ENCODE measurements at regions not wholly inside any gene's neighbourhood (a gene's known extent, or its start where the extent isn't known, plus 50 kb on each side); places are given as distances from the start of the nearest gene placed in this dataset.

DNA sequence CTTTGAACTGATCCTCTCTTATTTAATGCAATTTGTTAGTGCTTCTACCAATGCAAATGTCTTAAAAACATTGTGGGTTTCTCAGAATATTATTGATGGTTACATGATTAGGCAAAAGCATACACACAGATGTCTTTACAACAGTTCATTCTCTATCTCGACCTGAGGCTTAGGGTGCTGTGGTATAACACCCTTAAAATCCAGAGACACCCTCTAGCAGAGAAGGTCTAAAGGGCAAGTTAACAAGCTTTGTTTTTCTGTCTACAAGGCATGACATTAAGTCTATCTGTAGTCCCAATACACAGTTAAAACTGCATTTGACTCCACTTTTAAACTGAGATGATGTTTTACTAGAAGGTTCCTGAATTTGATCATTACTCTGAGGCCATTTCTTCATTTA is 518.7 kb upstream of the MEF2C start:
- TF ChIP-seq, protein P1, sequence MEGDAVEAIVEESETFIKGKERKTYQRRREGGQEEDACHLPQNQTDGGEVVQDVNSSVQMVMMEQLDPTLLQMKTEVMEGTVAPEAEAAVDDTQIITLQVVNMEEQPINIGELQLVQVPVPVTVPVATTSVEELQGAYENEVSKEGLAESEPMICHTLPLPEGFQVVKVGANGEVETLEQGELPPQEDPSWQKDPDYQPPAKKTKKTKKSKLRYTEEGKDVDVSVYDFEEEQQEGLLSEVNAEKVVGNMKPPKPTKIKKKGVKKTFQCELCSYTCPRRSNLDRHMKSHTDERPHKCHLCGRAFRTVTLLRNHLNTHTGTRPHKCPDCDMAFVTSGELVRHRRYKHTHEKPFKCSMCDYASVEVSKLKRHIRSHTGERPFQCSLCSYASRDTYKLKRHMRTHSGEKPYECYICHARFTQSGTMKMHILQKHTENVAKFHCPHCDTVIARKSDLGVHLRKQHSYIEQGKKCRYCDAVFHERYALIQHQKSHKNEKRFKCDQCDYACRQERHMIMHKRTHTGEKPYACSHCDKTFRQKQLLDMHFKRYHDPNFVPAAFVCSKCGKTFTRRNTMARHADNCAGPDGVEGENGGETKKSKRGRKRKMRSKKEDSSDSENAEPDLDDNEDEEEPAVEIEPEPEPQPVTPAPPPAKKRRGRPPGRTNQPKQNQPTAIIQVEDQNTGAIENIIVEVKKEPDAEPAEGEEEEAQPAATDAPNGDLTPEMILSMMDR (IDR thresholded peaks at IDR 0.05), result no peak
- no peak for TF ChIP-seq POLR2AphosphoS5 (IDR thresholded peaks at IDR 0.05)
- TF ChIP-seq EP300 (IDR thresholded peaks at IDR 0.05), result no peak
